ENCODE measurements at regions not wholly inside any gene's neighbourhood (a gene's known extent, or its start where the extent isn't known, plus 50 kb on each side); places are given as distances from the start of the nearest gene placed in this dataset.

- DNase-seq, result no peak
- TF ChIP-seq POLR2A (IDR thresholded peaks at IDR 0.05), result no peak
- TF ChIP-seq CTCF (IDR thresholded peaks at IDR 0.05), result no peak
- no peaks in the 10 kb centered on the region for H3K27me3 ChIP-seq
- no peak overlapping the region for H3K27ac ChIP-seq
- intact Hi-C loops (cut with DNase I), result no loop called here
- H3K36me3 ChIP-seq, result no peaks in the 10 kb centered on the region
- H3K9me3 ChIP-seq, result no peaks in the 10 kb centered on the region
- no peak overlapping the region for H3K4me3 ChIP-seq
- H3K4me1 ChIP-seq, result no peaks in the 10 kb centered on the region
- 77 to 83% methylated on average over 7 of the region's 7 CpGs for WGBS, 2 donors
Measured at GRCh38 chr20:8983478-8984345, 85.2 kb upstream of the PLCB4 start.

- 91 to 97% methylated on average over 2 of the region's 2 CpGs for WGBS, 2 donors
- intact Hi-C loops (cut with DNase I), result no loop called here
- Histone ChIP-seq H3K36me3 (no peaks in the 10 kb centered on the region), H3K27me3 (no peaks in the 10 kb centered on the region), H3K4me1 (no peaks in the 10 kb centered on the region), H3K27ac (no peak overlapping the region), H3K4me3 (no peak overlapping the region), H3K9me3 (no peaks in the 10 kb centered on the region)
- TF ChIP-seq POLR2A (IDR thresholded peaks at IDR 0.05) (no peak), CTCF (IDR thresholded peaks at IDR 0.05) (no peak)
- DNase-seq, result no peak
Measured at GRCh38 chr20:8986631-8987030, 82.3 kb upstream of the PLCB4 start.

DNA sequence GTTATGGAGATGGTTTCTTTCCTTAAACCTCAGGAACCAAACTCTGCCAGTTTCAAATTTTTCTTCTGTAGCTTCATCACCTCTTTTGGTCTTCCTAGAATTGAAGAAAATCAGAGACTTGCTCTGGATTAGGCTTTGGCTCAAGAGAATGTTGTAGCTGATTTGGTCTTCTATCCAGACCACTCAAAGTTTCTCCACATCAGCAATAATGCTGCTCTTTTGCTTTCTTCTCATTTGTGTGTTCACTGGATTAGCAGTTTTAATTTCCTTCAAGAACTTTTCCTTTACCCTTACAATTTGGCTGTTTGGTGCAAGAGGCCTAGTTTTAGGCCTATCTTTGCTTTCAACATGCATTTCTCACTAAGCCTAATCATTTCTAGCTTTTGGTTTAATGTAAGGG is 78.1 kb upstream of the PLCB4 start:
- Histone ChIP-seq H3K36me3 (no peaks in the 10 kb centered on the region), H3K27me3 (no peaks in the 10 kb centered on the region), H3K4me3 (no peak overlapping the region), H3K9me3 (no peaks in the 10 kb centered on the region), H3K27ac (no peak overlapping the region), H3K4me1 (no peaks in the 10 kb centered on the region)
- intact Hi-C loops (cut with DNase I), result no loop called here
- TF ChIP-seq POLR2A (IDR thresholded peaks at IDR 0.05) (no peak), CTCF (IDR thresholded peaks at IDR 0.05) (no peak)
- no peak for DNase-seq

DNA sequence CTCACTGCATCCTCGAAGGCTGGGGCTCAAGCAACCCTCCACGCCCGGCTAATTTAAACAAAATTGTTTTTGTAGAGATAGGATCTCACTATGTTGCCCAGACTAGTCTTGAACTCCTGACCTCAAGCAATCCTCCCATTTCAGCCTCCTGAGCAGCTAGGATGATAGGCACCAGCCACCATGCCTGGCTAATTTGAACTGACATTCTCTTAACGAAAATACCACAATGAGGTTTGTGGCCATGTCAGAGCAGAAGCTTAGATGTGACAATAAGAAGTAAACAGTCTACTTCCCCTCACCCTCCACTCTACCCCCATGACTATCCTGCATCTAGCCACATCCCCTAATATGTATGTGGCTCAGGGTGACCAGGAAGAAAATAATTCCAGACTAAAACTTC is 74.8 kb upstream of the PLCB4 start:
- DNase-seq, result no peak
- Histone ChIP-seq H3K4me3 (no peak overlapping the region), H3K27me3 (no peaks in the 10 kb centered on the region), H3K36me3 (no peaks in the 10 kb centered on the region), H3K9me3 (no peaks in the 10 kb centered on the region), H3K4me1 (no peaks in the 10 kb centered on the region), H3K27ac (no peak overlapping the region)
- no peak for TF ChIP-seq CTCF (IDR thresholded peaks at IDR 0.05)
- WGBS, 2 donors, result 68 to 80% methylated on average over 2 to 4 of the region's 4 CpGs
- intact Hi-C loops (cut with DNase I), result no loop called here

GRCh38 chr20:8995761-8996160 is 73.1 kb upstream of the PLCB4 start:
- Histone ChIP-seq H3K36me3 (no peaks in the 10 kb centered on the region), H3K9me3 (no peaks in the 10 kb centered on the region), H3K27ac (no peak overlapping the region), H3K4me1 (no peaks in the 10 kb centered on the region), H3K27me3 (no peaks in the 10 kb centered on the region), H3K4me3 (no peak overlapping the region)
- DNase-seq, result no peak
- TF ChIP-seq POLR2A (IDR thresholded peaks at IDR 0.05) (no peak), CTCF (IDR thresholded peaks at IDR 0.05) (no peak)
- 71 to 75% methylated on average over 3 of the region's 3 CpGs for WGBS, 2 donors
- intact Hi-C loops (cut with DNase I), result no loop called here

Data from esophagus squamous epithelium (tissue), 5 donors.